ENCODE measurements at regions not wholly inside any gene's neighbourhood (a gene's known extent, or its start where the extent isn't known, plus 50 kb on each side); places are given as distances from the start of the nearest gene placed in this dataset.

- TF ChIP-seq, protein P1, sequence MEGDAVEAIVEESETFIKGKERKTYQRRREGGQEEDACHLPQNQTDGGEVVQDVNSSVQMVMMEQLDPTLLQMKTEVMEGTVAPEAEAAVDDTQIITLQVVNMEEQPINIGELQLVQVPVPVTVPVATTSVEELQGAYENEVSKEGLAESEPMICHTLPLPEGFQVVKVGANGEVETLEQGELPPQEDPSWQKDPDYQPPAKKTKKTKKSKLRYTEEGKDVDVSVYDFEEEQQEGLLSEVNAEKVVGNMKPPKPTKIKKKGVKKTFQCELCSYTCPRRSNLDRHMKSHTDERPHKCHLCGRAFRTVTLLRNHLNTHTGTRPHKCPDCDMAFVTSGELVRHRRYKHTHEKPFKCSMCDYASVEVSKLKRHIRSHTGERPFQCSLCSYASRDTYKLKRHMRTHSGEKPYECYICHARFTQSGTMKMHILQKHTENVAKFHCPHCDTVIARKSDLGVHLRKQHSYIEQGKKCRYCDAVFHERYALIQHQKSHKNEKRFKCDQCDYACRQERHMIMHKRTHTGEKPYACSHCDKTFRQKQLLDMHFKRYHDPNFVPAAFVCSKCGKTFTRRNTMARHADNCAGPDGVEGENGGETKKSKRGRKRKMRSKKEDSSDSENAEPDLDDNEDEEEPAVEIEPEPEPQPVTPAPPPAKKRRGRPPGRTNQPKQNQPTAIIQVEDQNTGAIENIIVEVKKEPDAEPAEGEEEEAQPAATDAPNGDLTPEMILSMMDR (IDR thresholded peaks at IDR 0.05; ENCODE audit: low read length), result no peak
- TF ChIP-seq EZH2 (optimal IDR thresholded peaks at IDR 0.05; ENCODE audit: low read depth, low read length), result no peak
Measured at GRCh38 chr9:119441338-119441737, 72.1 kb upstream of the BRINP1 start.

Measured in MM.1S (cell line).